ENCODE measurements at regions not wholly inside any gene's neighbourhood (a gene's known extent, or its start where the extent isn't known, plus 50 kb on each side); places are given as distances from the start of the nearest gene placed in this dataset.

- TF ChIP-seq CTCF (IDR thresholded peaks at IDR 0.05) (no peak), POLR2A (IDR thresholded peaks at IDR 0.05) (no peak)
Measured at GRCh38 chr16:58853854-58854791, 120.0 kb upstream of the GOT2 start.

Measured in lower leg skin (tissue), 3 donors.